GM21526 (cell line): ENCODE measurements at regions not wholly inside any gene's neighbourhood (a gene's known extent, or its start where the extent isn't known, plus 50 kb on each side); places are given as distances from the start of the nearest gene placed in this dataset.

Experiments used
- ATAC-seq: cut with Tn5 transposase; IDR thresholded peaks from one replicate; pipeline ENCODE4 v1.9.1; 2021; ENCODE audit warnings: moderate library complexity; ENCODE audit not compliant: unreplicated experiment, low FRiP score

DNA sequence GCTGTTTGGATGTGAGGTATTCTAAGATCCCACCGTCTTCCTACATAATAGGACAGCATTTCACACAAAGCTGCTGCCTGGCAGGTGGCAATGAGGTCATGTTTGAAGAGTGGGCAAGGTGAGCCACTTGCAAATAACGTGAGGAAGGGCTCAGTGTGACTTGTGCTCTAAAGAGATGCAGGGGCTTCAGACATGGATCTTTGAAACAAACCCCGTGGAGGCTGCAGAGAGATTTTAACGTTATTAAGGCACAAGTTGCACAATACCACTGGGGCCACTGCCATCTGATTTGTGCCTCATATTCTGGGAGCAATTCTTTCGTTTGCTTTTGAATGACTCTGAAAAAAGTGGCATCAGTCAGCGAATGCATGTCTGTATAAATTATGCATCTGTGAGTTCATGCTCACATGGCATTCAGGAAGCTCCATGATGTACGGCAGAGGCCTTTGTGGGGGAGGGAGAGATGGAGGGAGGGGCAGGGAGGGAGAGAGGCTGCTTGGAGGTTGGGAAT, 362.0 kb downstream of the SOX11 start:
- no peak for ATAC-seq

DNA sequence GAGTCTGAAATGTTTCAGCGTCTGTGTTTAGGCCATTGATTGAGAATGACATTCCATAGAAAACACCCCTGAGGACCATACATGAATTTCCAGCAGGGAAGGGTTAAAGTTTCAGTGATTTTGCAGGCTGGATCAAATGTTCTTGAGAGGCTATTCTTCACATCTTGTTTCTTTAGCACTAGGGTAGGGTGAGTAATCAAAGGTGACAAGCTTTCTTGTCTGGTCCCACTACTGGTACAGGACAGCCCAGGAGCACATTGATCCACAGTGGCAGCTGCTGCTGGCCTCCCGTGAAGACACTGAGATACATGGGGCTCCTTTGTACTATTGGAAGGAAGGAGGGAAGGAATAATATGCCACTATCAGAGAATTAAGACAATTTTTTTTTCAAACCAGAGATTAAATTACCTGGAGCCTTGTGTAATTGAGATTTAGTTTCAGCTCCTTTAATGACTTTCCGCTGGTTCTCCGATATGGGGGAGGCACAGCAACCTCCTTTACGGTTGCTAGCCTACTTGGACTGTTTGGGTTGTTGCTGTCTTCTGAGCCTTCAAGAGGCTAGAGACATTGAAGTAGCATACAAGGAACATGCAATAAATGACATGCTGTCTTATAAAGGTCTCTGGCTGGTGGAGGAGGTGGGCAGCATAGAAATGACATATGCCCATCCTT, 368.9 kb downstream of the SOX11 start:
- no peak for ATAC-seq

DNA sequence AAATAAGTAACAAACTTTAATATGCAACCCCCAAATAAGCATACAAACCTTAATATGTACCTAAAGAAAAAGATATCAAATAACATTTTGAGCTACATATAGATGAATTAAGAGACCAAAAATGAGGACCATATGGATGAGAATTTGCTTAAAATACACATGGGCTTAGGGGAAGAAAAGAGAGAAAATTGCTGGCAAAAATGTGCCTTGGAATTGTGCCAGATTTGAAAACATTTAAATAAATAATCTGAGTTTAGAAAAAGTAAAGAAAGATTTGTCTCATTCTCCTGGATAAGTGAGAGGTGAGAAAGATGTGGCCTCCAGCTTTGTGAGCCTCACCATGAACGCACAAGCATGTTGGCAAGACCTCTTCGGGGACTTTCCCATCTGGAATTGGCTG, 372.6 kb downstream of the SOX11 start:
- ATAC-seq: no peak

DNA sequence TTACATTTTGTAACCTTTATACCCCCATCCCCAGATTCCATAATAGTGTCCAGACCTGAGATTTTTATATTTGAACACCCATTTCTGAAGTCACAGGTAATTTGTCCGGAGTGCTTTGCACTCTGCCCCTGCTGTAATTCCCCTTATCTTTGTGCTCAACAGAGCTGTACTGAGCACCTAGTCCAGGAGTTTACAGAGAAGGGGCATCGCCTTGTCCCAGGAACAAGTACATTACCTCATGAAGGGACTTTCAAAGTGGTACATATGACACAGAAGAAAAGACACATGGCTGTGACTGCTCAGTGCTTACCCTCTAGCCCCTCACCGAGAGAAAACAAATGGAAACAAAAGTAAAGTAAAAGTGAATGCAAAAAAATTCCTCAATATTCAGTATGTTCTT, 373.5 kb downstream of the SOX11 start:
- no peak for ATAC-seq

DNA sequence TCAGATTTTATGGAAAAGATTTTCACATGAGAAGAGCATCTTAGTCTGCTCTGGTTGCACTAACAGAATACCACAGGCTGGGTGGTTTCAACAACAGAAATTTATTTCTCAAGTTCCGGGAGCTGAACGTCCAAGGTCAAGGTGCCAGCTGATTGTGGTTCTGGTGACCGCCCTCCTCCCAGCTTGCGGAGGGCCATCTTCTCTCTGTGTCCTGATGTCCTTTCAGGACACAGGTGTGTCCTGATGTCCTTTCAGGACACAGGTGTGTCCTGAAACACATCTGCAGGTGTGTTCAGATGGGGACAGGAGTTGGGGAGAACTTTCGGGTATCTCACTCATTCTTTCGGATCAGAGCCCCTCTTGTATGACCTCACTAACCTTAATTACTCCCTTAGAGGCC, 374.9 kb downstream of the SOX11 start:
- no peak for ATAC-seq

DNA sequence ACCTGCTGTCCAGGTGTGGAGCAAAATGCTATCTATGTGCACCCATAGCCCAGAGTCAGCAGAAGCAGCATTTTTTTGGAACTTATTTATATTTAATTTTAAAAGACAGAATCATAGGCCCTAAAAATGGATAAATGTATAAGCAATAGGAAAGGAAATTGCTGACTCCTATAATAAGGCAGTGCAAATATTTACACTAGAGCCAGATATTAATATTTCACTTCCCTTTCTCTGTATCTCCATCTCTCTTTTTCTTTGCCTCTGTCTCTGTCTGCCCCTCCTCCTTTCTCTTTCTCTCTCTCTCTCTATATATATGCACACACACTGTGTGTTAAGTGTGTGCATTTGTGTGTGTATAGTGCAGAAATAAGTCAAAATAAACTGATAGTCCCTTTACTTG, 375.6 kb downstream of the SOX11 start:
- no peak for ATAC-seq

DNA sequence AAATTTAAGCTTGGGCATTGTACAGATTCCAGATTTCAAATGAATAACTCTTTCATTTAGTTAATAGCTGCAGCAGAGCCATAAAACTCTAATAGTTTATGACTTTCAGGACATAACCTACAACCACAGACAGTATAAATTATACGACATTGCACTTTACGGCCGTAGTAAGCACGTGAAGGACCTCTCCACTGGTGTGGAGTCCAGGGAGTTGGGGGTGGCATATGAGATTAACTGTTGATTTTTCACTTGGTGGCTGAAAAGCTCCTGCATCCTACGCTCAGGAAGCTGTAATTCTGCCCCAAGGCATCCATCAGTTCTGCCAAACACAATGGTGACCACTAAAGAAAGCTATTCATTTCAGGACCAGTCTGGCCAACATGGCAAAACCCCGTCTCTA, 376.2 kb downstream of the SOX11 start:
- ATAC-seq: no peak

DNA sequence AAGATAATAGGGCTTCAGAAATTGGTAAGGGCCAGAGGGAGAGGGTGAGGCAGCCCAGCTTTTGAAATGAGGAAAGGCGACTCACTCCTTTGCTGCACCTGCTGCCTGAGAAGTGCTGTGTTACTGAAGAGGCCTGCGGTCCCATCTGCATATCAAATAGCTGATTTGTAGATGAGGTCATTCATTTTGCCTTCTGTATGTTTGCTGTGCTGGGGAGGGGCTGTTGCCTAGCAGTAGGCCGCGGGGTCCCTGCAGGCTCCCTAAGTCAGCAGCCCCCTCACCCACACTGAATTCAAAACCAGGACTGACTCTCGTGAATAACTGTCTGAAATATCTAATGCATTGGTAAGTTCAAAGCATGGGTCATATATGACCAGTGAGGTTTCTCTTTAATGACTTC, 377.2 kb downstream of the SOX11 start:
- no peak for ATAC-seq

DNA sequence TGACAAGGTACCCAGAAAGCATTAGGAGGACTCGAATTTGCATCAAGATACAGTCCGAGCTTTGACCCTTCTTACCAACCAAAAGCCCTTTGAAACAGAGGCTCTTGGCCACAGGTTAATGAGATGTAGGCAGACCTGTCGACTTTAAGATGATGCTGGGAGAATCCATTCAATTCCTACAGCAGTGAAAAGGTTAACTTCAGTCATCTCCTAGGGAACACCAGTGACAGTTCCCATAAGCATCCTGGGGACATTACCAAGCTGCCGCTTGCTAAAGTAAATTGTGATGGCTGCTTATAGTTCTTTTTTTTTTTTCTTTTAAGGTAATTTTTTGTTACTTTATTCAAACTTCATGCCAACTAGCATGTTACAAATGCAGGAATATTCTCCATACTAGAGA, 379.3 kb downstream of the SOX11 start:
- no peak for ATAC-seq

DNA sequence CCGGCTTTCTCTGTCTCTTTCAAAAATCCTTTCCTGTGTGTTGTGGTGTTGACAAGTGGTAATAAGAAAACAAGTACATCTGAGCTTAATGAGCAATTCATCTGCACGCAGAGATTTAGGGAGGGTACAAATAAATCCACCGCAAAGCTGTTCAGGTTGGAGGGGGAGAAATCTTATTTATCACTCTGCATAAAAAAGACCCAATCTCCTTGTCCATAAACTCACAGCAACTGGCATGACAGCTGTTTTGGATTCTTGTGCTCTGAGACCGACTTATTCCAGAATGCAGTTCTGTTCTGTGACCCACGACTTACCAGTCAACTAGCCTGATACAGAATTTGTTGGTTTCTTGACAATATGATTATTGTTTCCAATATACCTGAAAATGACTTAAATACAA, 380.1 kb downstream of the SOX11 start:
- ATAC-seq: no peak

DNA sequence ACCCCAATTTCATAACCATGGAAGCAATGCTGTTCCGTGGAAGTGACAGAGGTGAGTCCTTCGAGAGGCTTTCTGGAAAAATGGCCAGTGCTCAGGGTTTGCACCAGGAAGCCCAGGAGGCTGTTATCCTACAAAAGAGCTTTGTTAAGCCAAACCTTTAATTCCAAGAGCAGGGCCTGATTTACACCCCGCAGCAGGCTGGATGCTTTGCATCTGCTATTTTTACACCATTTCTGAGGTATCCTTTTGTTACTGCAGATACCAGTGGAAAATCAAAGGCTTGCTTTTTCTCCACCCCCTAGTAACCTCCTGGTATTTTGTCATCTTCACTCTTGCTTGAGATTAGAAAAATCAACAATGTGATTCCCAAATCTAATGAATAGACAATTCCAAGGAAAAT, 380.6 kb downstream of the SOX11 start:
- no peak for ATAC-seq

DNA sequence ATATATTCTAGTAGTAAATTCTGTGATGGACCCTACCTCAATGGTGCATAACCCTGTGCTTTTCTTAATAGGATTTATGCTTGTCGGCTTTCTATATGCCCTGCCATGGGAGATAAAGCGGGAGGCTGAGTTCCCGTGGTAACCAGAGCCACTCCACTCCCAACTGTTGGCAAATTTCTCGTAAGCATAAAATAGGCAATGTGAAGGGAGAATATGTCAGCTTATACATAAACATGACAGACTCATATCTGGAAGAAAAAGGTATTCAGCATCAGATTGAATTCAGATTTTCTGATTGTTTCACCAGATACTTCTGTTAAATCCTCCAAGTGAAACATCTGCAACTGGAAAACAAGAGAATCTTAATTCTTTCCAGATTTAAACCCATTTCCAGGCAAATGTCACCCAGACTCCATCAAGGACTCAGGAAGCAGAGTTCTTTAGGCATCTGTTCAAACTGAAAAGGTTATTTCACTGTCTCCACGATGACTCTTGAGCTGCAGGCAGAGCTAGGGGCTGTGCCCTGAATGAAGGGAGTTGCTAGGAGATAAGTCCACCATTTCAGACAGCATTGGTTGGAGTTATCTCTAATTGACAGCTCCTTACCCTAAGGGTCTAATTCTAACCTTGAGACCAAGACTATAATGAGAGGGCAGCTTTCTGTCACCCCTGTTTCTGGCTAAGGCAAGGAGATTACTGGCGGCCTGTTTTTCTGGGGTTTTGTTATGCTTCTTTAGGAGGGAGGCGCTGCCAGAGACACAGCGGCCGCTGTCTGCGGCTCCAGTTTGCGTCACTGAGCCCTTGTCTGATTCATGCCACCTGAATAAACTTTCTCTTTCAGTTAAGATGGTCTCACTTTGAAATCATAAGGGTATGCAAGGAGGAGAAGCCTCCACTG, 381.3 kb downstream of the SOX11 start:
- no peak for ATAC-seq

DNA sequence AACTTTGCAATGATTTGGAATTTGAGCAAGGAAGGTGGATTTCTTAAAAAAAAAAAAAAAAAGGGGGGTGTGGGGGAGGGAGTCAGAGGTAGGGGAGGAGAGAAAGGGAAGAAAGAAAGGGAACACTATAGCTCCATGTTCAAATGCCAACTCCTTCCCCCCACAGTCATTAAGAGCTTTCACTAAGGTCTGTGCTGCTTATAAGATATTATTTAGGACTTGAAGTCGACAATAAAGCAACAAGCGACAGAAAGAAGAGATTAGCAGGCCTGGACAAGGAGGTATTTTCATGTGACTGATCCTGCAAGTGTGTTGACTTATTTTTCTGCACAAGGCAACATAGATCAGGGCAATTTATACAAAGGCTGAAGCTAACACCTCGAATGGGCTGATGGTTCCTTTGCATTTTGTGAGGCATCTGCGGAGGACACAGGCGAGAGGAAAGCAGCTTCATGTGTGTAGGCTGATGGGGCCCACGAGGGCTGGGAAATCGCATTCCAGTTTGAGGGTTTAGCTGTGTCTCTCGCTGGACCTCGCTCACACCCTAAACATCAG, 382.0 kb downstream of the SOX11 start:
- no peak for ATAC-seq

DNA sequence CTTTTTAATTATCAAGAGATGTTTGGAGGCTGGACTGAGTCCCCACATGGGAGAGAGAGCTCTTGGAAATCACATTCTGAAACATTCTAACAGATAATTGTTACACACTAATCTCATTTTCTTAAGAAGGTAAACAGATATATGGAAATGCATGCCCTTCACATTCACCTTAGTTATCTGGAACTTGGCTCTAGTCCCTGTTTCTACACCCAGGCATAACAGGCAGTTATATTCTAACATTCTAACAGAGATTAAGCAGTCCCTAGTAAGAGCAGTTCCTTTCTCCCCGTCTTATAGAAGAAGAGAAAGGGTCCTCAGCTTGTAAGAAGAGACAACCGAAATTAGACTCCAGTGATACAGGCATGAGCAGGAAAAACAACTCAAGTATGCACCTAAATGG, 385.4 kb downstream of the SOX11 start:
- ATAC-seq: no peak

DNA sequence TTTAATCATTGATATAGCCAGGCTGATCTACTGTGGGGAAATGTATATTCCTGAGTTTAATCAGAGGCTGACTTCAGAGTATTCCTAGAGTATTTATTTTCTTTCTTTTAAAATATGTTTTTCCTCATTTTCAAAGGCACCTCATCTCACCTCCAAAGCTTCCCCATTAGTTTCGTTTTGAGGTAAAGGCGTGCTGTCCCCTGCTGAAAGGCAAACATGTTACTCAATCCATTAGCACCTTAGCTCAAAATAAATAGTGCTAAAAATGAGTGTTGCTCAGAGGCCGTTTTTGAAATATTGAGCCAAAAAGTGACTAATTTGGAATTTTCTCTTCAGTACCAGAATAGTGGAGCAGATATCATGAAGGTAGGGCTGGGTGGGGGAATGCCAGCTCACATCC, 386.2 kb downstream of the SOX11 start:
- ATAC-seq: no peak

DNA sequence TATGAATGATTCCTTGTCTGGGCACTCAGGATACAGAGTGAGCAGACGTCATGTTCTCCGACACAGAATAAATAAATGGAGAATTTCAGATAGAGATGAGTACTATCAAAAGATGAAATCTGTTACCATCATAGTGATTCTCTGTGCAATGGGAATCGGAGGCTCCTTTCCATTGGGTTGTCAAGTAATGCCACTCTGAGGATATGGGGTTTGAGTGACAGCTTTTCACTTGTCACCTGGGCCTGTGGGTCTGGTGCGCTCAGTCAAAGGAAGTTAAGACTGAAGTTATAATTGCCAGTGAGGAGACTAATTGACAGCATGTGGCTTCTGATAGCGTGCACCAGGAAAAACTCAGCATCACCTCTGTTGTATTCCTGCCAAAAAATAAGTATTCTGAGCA, 387.2 kb downstream of the SOX11 start:
- ATAC-seq: no peak

DNA sequence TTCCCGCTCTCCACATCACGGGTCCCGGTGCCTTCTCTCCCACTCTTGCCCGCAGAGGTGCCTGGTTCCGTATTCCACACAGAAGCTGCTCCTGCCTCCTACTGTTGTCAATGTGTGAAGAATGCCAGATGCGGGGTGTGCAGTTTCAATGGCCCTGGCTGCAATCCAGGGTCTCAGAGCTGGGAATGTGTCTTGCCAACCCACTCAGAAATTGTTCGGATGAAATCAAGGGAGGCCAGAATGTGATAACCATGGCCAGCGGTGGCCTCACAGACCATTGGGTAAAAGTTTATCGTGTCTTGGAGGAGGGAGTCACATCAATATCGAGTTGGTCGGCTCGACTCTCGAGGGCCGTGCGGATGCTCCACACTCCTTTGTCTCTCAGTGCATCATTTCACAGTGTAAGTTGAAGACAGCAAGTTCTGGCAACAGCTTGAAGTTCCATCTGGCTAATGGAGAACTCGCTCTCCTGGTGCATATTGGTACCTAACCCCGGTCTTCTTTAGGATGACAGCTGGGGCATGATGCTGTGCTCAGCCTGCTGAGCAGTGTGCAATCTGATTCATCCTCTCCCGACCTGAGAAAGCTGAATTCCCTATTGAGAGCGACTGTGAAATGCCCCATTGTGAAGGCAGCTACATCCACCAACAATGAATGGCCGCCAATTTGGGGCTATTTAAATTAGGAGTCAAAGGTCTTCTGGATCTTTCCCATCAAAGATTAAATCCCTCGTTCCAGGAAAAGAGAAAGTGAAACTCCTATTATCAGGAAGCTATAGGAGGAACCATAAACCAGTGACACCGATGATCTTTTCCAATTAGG, 389.0 kb downstream of the SOX11 start:
- no peak for ATAC-seq

DNA sequence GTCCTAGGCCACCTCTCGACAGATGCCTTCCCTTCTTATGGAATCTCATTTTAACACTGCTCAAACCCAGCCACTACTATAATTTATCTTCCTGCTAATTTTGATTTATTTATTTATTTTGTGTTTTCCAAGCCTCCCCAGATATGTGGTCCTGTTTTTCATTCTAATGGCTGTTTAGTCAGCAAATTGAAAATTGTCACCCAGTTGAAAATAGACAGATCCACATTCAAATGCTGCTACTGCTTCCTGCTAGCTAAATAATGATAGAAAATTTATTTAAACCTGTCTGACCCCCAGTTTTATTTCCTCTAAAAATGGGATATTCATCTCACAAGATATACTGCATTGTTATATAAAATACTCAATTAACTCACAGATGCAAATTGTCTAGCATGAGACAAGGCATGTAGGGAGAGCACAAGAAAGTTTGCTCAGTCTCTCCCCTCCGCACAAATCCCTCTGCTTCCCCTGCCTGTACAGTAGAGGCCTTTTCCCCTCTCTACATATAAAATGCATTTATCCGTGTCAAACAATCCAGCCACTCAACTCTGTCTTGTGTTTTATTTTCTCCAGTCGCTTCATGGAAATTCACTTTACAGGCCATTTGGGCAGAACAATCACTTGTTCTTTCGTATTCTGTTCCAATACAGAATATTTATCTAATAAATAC, 389.9 kb downstream of the SOX11 start:
- no peak for ATAC-seq

DNA sequence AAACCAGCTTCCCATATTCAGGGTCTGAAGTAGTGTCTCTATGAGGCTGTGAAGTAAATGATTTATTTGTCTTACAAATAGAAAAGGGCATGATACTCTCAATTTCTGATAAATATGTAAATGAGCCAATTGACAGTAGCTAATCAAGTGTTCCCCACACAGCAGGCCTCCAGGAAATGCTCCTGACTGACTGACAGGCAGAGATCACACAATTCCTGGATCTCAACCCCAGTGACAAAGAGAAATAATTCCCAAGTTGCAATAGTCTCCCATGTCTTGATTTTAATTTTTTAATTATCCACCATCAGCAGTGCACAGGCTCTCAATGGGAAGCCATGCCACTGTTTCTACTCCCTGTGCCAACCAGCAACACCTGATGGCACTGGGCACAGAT, 390.4 kb downstream of the SOX11 start:
- no peak for ATAC-seq

DNA sequence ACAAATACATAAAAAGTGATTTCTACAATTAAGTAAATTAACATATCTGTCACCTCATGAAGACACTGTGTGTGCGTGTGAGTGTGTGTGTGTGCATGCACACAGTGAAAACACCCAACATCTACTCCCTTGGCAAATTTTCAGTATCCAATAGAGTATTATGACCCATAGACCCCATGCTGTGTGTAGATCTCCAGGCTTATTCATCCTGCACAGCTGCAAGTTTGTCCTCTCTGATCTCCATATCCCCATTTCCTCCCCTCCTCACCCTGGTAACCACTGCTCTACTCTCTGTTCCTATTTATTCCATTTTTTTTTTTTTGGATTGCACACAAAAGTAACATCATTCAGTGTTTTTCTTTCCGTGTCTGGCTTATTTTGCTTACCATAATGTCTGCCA, 391.0 kb downstream of the SOX11 start:
- ATAC-seq: no peak
